Fibroblast of mammary gland (primary cell): ENCODE measurements at regions not wholly inside any gene's neighbourhood (a gene's known extent, or its start where the extent isn't known, plus 50 kb on each side); places are given as distances from the start of the nearest gene placed in this dataset.

ENCODE experiments used
- DNase-seq: peaks from one replicate; pipeline ENCODE4 v3.0.0-alpha.2; 2010; ENCODE audit warnings: low read depth
- H3K4me3 ChIP-seq: 2 replicates; pipeline ENCODE4 v1.5.1; 2011; ENCODE audit warnings: low read depth, mild to moderate bottlenecking, low read length, moderate library complexity; ENCODE audit not compliant: control insufficient read depth
- CTCF ChIP-seq: conservative IDR thresholded peaks from 2 replicates; pipeline ENCODE4 v1.5.1; 2011; ENCODE audit warnings: low read depth, low read length, inconsistent platforms; ENCODE audit not compliant: control insufficient read depth, insufficient read depth

GRCh38 chr3:105235785-105236184, 130.9 kb upstream of the ALCAM start:
- TF ChIP-seq CTCF: no peak
- no peak for DNase-seq
- H3K4me3 ChIP-seq: no peak overlapping the region

DNA sequence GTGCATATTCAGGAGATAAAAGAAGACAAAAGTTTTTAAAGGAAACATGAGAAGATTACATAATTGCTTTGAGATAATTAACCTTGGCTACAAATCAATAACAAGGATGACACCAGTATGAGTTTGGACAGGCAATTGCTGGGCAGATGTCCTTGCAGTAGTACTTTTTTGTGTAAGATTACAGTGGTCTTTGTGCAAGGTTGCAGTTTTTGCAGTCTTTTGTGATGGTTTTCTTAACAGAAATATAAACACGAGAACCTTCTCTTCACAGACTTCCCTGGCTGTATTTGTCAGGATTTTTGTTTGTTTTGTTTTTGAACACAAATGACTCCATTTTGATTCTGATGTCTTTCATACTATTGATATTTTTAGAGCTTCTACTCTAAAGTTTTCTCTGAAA, 128.3 kb upstream of the ALCAM start:
- no peak for DNase-seq
- no peak overlapping the region for H3K4me3 ChIP-seq
- no peak for TF ChIP-seq CTCF

GRCh38 chr3:105243076-105243475, 123.6 kb upstream of the ALCAM start:
- no peak overlapping the region for H3K4me3 ChIP-seq
- no peak for TF ChIP-seq CTCF
- DNase-seq: no peak

- DNase-seq: no peak
- no peak overlapping the region for H3K4me3 ChIP-seq
- no peak for TF ChIP-seq CTCF
Observed at GRCh38 chr3:105246536-105246935, 120.2 kb upstream of the ALCAM start.

- no peak for TF ChIP-seq CTCF
- DNase-seq: no peak
- H3K4me3 ChIP-seq: no peak overlapping the region
Observed at GRCh38 chr3:105253225-105253624, 113.5 kb upstream of the ALCAM start.

DNA sequence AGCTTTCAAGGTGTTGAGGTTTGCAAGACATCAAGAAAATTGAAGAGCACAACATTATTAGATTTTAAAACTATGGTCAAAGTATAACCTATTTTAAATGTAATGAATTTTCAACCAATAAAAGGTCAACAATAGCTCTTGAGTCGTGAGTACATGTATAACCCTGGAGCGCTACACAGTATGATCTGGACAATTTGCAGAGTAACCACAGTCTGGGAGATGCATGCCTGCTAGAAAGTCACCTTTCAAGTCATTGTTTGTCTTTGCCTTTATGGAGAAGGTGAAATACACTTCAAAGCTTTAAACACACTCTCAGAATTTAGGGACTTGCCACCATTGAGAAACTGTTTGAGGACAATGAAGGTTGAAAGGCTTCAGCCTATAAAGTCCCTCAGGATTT, 112.6 kb upstream of the ALCAM start:
- no peak for TF ChIP-seq CTCF
- no peak overlapping the region for H3K4me3 ChIP-seq
- DNase-seq: no peak

DNA sequence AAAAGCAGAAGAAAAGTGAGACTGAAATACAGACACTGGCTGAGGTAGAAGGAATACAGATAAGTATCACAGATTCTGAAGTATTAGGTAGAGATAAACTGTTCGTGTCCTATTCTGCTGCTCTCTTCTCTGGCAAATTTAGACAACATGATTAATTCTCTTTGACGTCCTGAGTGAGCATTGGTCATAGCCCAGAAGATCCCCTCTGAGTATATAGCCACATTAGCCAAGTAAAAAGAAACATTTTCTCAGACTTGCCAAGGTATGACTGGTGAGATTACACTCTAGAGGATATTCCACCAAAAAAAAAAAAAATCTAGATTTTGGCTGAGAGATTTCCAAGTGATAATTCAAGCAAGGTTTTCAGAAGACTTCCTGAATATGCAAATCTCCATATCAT, 111.4 kb upstream of the ALCAM start:
- no peak for TF ChIP-seq CTCF
- no peak overlapping the region for H3K4me3 ChIP-seq
- DNase-seq: peak; percentile 56
